ENCODE measurements at regions not wholly inside any gene's neighbourhood (a gene's known extent, or its start where the extent isn't known, plus 50 kb on each side); places are given as distances from the start of the nearest gene placed in this dataset.
"Not testable (repeated sequence)": the region's sequence is repeated elsewhere in the genome, so short reads cannot be mapped to it uniquely, and the experiment has no call there.

DNA sequence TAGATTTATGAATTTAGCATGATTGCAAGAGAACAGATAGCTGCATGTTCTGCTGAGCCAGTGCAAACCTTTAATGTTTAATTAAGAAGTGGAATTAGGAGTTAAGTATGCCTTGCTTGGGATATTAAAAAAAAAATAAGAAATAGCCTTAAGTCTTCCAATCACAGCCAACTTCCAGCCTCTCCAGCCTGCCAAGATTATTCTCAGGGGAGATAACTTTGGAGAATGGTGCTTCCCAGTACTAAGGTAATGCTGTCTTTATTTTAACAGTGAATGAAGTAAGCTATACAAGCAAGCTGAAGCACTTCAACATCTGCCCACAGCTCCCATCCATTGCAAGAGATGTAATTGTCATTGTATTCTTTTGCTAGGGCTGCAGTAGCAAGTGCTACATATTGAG, 389.5 kb upstream of the ASIC2 start:
- Histone ChIP-seq H3K36me3 (replicated peaks) (no peaks in the 10 kb centered on the region), H3K27me3 (ENCODE audit: low read depth) (no peaks in the 10 kb centered on the region), H3K9me3 (no peaks in the 10 kb centered on the region), H3K4me1 (no peaks in the 10 kb centered on the region), H3K4me3 (no peak overlapping the region)
- in situ Hi-C loops (cut with MboI; ENCODE audit: low sequenced_read_pairs): no loop called here
- no peak for DNase-seq (ENCODE audit: low spot score in 2 of 2)

- in situ Hi-C loops (cut with MboI; ENCODE audit: low sequenced_read_pairs): no loop called here
- no peaks in the 10 kb centered on the region for H3K27me3 ChIP-seq (ENCODE audit: low read depth)
- no peaks in the 10 kb centered on the region for H3K4me1 ChIP-seq
Measured at GRCh38 chr17:33684735-33685134, 391.6 kb upstream of the ASIC2 start.

GRCh38 chr17:33686171-33686570, 393.1 kb upstream of the ASIC2 start:
- H3K9me3 ChIP-seq: no peaks in the 10 kb centered on the region
- in situ Hi-C loops (cut with MboI; ENCODE audit: low sequenced_read_pairs): no loop called here
- no peaks in the 10 kb centered on the region for H3K27me3 ChIP-seq (ENCODE audit: low read depth)
- H3K4me1 ChIP-seq: no peaks in the 10 kb centered on the region
- H3K4me3 ChIP-seq: no peak overlapping the region
- no peaks in the 10 kb centered on the region for H3K36me3 ChIP-seq (replicated peaks)
- peak in 1 of 2 experiments; percentile 32 for DNase-seq (ENCODE audit: low spot score in 2 of 2)

More at GRCh38 chr17:33684735-33685134, 391.6 kb upstream of the ASIC2 start:
- Histone ChIP-seq H3K9me3 (no peaks in the 10 kb centered on the region), H3K36me3 (replicated peaks) (no peaks in the 10 kb centered on the region), H3K4me3 (no peak overlapping the region)
- no peak for DNase-seq (ENCODE audit: low spot score in 2 of 2)

GRCh38 chr17:33687831-33688230, 394.7 kb upstream of the ASIC2 start:
- DNase-seq (ENCODE audit: low spot score in 2 of 2): no peak
- Histone ChIP-seq H3K27me3 (ENCODE audit: low read depth) (no peaks in the 10 kb centered on the region), H3K4me3 (no peak overlapping the region), H3K4me1 (no peaks in the 10 kb centered on the region), H3K9me3 (no peaks in the 10 kb centered on the region), H3K36me3 (replicated peaks) (no peaks in the 10 kb centered on the region)
- in situ Hi-C loops (cut with MboI; ENCODE audit: low sequenced_read_pairs): no loop called here

GRCh38 chr17:33688771-33689170, 395.7 kb upstream of the ASIC2 start:
- no peak for DNase-seq (ENCODE audit: low spot score in 2 of 2)
- no peak overlapping the region for H3K4me3 ChIP-seq
- H3K27me3 ChIP-seq (ENCODE audit: low read depth): no peaks in the 10 kb centered on the region
- no peaks in the 10 kb centered on the region for H3K9me3 ChIP-seq
- no peaks in the 10 kb centered on the region for H3K36me3 ChIP-seq (replicated peaks)
- in situ Hi-C loops (cut with MboI; ENCODE audit: low sequenced_read_pairs): no loop called here
- H3K4me1 ChIP-seq: no peaks in the 10 kb centered on the region

GRCh38 chr17:33689725-33690124, 396.6 kb upstream of the ASIC2 start:
- Histone ChIP-seq H3K27me3 (ENCODE audit: low read depth) (no peaks in the 10 kb centered on the region), H3K4me1 (no peaks in the 10 kb centered on the region), H3K36me3 (replicated peaks) (no peaks in the 10 kb centered on the region), H3K4me3 (no peak overlapping the region), H3K9me3 (no peaks in the 10 kb centered on the region)
- DNase-seq (ENCODE audit: low spot score in 2 of 2): no peak
- in situ Hi-C loops (cut with MboI; ENCODE audit: low sequenced_read_pairs): no loop called here

DNA sequence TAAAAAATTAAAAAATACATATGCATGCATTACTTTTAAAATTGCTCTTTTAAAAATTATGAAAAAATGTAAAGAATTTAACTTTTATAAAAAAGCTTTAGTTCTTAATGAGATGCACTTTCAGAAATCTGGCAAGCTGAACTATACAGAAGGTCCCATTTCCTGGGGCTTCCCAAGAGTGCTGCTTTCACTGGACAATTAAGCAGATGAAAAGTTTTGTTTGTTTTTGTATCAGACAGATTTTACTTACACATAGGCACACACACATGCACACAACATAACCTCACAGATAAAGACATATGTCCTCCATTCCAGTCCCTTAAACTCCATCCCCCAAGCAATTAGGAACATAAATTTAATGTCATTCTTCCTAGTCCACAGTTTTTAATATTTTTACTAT, 402.3 kb upstream of the ASIC2 start:
- no peak for DNase-seq (ENCODE audit: low spot score in 2 of 2)
- H3K9me3 ChIP-seq: no peaks in the 10 kb centered on the region
- H3K36me3 ChIP-seq (replicated peaks): no peaks in the 10 kb centered on the region
- no peaks in the 10 kb centered on the region for H3K27me3 ChIP-seq (ENCODE audit: low read depth)
- H3K4me3 ChIP-seq: no peak overlapping the region
- H3K4me1 ChIP-seq: no peaks in the 10 kb centered on the region
- in situ Hi-C loops (cut with MboI; ENCODE audit: low sequenced_read_pairs): no loop called here

- DNase-seq (ENCODE audit: low spot score in 2 of 2): no peak
- Histone ChIP-seq H3K9me3 (no peaks in the 10 kb centered on the region), H3K4me3 (no peak overlapping the region), H3K36me3 (replicated peaks) (no peaks in the 10 kb centered on the region), H3K27me3 (ENCODE audit: low read depth) (no peaks in the 10 kb centered on the region), H3K4me1 (no peaks in the 10 kb centered on the region)
- in situ Hi-C loops (cut with MboI; ENCODE audit: low sequenced_read_pairs): no loop called here
Measured at GRCh38 chr17:33696102-33696501, 403.0 kb upstream of the ASIC2 start.

DNA sequence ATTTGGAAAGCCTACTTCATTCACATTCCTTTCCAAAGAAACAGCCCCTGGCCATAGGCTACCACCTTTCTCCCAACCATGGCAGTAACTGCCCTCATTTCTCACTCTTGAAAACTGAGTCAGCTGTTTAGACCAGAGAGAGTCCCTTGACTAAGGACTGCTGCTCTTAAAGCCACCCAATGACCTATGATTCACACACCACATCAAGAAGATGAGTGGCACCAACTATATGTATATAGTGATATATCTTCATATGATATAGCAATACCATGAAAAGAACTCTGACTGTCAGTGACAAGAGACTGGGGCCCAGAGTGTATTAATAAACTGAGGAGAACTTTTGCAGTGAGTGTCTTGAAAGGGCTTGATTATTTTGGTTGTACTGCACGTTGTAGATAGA, 404.5 kb upstream of the ASIC2 start:
- Histone ChIP-seq H3K4me3 (no peak overlapping the region), H3K27me3 (ENCODE audit: low read depth) (no peaks in the 10 kb centered on the region), H3K9me3 (no peaks in the 10 kb centered on the region), H3K4me1 (no peaks in the 10 kb centered on the region), H3K36me3 (replicated peaks) (no peaks in the 10 kb centered on the region)
- in situ Hi-C loops (cut with MboI; ENCODE audit: low sequenced_read_pairs): no loop called here
- DNase-seq (ENCODE audit: low spot score in 2 of 2): no peak

DNA sequence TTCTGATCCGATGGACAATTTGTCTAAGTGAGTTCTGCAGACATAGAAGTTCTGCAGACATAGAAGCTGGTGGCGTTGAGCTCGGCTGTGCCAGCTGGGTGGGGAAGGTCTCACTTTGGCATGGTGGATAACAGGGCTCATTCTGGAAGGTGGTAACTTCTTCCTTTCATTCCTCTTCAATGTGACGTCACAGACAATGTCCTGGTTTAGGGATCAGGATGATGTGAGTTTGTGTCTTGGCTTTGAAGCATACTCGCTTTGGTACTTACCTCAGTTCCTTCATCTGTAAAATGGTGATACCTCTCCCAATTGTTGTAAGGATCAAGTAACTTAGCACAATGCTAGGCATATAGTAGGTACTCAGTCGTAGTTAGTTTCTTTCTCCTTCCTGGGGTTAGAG, 408.8 kb upstream of the ASIC2 start:
- no peaks in the 10 kb centered on the region for H3K27me3 ChIP-seq (ENCODE audit: low read depth)
- no peak for DNase-seq (ENCODE audit: low spot score in 2 of 2)
- no peaks in the 10 kb centered on the region for H3K9me3 ChIP-seq
- H3K4me1 ChIP-seq: no peaks in the 10 kb centered on the region
- no peak overlapping the region for H3K4me3 ChIP-seq
- in situ Hi-C loops (cut with MboI; ENCODE audit: low sequenced_read_pairs): no loop called here
- H3K36me3 ChIP-seq (replicated peaks): no peaks in the 10 kb centered on the region

DNA sequence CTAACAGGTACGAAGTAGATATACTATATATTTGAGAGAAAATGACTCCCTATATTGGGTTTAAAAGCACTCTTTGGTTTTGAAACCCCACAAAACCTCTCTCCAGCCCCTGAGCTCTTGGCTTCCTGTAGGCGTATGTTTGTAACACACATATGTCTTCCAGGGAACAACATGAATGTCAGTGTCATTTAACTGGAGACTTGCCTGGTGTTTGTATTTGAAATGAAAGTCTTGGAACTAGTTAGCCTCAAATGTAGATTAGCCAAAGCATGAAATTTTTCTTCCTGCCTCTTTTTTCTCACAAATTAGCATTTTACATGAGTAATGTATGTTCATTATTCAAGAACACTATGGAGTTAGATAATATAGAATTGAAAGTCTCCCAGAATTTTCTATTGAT, 411.8 kb upstream of the ASIC2 start:
- no peak overlapping the region for H3K4me3 ChIP-seq
- H3K4me1 ChIP-seq: no peaks in the 10 kb centered on the region
- no peaks in the 10 kb centered on the region for H3K9me3 ChIP-seq
- no peak for DNase-seq (ENCODE audit: low spot score in 2 of 2)
- in situ Hi-C loops (cut with MboI; ENCODE audit: low sequenced_read_pairs): no loop called here
- no peaks in the 10 kb centered on the region for H3K27me3 ChIP-seq (ENCODE audit: low read depth)
- H3K36me3 ChIP-seq (replicated peaks): no peaks in the 10 kb centered on the region

DNA sequence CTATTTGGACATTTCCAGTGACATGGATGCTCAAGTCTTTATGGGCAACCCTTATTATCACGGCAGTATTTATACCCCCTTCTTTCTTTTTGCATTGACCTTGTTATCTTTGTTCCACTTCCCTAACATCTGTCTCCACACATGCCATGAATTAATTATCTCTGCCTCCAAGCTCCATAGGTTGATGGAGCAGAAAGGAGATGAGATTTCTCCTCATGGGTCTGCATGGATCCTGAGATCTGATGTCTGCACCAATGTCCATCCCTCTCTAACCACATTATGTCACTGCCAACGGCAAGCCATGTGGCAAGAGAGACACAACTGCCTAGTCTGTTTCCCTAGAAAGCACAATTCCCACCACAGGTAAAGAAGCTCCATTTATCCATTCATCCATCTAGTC, 416.8 kb upstream of the ASIC2 start:
- DNase-seq (ENCODE audit: low spot score in 2 of 2): no peak
- Histone ChIP-seq H3K9me3 (no peaks in the 10 kb centered on the region), H3K4me1 (no peaks in the 10 kb centered on the region), H3K27me3 (ENCODE audit: low read depth) (no peaks in the 10 kb centered on the region), H3K36me3 (replicated peaks) (no peaks in the 10 kb centered on the region), H3K4me3 (no peak overlapping the region)
- in situ Hi-C loops (cut with MboI; ENCODE audit: low sequenced_read_pairs): no loop called here

GRCh38 chr17:33712120-33712519, 419.0 kb upstream of the ASIC2 start:
- H3K4me3 ChIP-seq: no peak overlapping the region
- no peaks in the 10 kb centered on the region for H3K36me3 ChIP-seq (replicated peaks)
- in situ Hi-C loops (cut with MboI; ENCODE audit: low sequenced_read_pairs): no loop called here
- H3K27me3 ChIP-seq (ENCODE audit: low read depth): no peaks in the 10 kb centered on the region
- H3K4me1 ChIP-seq: no peaks in the 10 kb centered on the region
- no peak for DNase-seq (ENCODE audit: low spot score in 2 of 2)
- H3K9me3 ChIP-seq: no peaks in the 10 kb centered on the region

DNA sequence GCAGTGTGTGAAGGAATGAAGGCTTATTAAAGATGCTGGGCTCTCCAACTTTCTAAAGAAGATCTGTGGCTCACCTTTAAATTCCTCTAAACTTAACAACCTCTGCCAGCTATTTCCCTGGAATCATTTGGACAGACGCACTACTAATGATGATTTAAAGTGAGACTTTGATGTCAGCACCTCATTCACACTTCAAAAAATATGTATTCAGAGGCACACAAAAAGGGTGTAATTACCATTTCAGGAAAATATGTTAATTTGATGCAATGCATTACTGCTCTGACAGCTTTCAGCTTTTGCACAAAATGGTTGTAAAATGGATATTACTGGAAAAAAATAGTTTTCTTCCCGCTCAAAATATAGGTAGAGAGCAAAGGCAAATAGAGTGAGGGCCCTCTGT, 423.9 kb upstream of the ASIC2 start:
- no peaks in the 10 kb centered on the region for H3K4me1 ChIP-seq
- no peak overlapping the region for H3K4me3 ChIP-seq
- H3K9me3 ChIP-seq: no peaks in the 10 kb centered on the region
- no peak for DNase-seq (ENCODE audit: low spot score in 2 of 2)
- in situ Hi-C loops (cut with MboI; ENCODE audit: low sequenced_read_pairs): no loop called here
- no peaks in the 10 kb centered on the region for H3K27me3 ChIP-seq (ENCODE audit: low read depth)
- no peaks in the 10 kb centered on the region for H3K36me3 ChIP-seq (replicated peaks)

- in situ Hi-C loops (cut with MboI; ENCODE audit: low sequenced_read_pairs); DNase-seq (ENCODE audit: low spot score in 2 of 2); H3K9me3 ChIP-seq; H3K27me3 ChIP-seq (ENCODE audit: low read depth); H3K4me1 ChIP-seq; H3K4me3 ChIP-seq; H3K36me3 ChIP-seq (replicated peaks): not testable (repeated sequence)
Measured at GRCh38 chr17:33723736-33724135, 430.6 kb upstream of the ASIC2 start.

Measured in HAP-1 (cell line).